ENCODE measurements at regions not wholly inside any gene's neighbourhood (a gene's known extent, or its start where the extent isn't known, plus 50 kb on each side); places are given as distances from the start of the nearest gene placed in this dataset.

DNA sequence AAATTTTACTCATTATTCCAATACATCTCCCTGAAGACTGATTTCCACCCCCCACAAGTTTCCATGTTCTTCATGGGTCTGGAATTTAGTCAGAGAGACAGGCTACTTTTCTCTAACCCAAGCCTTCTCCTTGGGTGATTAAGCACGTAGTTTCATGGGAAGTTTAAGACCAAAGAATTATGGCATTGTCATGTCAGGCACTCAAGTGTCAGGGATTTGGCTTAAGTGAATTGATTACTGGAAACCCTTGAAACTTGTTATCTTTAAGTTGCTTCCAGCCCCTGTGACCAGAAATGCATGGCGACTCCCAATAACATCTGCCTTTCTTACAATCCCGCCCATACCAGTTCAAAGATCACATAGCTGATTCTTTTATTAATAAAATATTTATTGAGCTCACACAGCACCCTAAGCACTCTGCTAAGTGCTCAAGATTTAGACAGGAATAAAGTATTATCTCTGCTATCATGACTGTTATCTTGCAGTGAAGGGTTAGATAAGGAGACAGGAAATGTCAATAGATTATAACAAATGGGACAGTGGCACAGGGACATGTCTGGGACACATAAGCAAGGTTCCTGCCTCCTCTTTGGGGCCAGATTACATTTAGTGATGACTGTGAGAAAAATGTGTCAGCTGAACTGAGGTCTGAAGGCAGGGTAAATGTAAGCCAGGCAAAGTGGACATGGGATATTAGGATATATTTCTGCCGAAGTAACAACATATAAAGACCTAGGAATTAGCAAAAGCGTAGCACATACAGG lies 241.2 kb upstream of the TNC start:
- 0 out of 2 replicates have a peak, but pooled peaks have one; percentile 13 for TF ChIP-seq GATA2 (IDR thresholded peaks at IDR 0.05; ENCODE audit: low read depth, low read length)
- no peak for TF ChIP-seq GATA3 (IDR thresholded peaks at IDR 0.05; ENCODE audit: low read depth, low read length)

All from SH-SY5Y (cell line).